ENCODE measurements at regions not wholly inside any gene's neighbourhood (a gene's known extent, or its start where the extent isn't known, plus 50 kb on each side); places are given as distances from the start of the nearest gene placed in this dataset.
A peak's percentile ranks its signal among the peaks of the same experiment; 100 is the strongest.

GRCh38 chr3:180335050-180335449 lies 266.9 kb upstream of the TTC14 start:
- DNase-seq, result peak in 22 of 51 donors; percentile 1 to 56 (median 18)

DNA sequence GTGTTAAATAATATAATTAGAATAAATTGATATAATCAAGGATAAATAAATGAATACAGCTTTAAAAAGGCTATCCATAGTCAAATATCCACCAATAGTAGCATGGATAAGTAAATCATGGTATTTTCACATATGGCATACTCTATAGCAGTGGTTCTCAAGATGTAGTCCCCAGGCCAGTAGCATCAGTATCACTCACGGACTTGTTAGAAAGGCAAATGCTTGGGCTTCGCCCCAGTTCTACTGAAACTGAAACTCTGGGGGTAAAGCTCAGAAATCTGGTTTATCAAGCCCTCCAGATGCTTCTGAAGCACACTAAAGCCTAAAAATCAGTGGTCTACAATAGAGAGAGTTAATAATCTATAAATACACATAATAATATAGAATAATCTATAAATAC lies 261.6 kb upstream of the TTC14 start:
- DNase-seq, result no peak

- DNase-seq, result no peak
Measured at GRCh38 chr3:180341516-180341915, 260.4 kb upstream of the TTC14 start.

- no peak for DNase-seq
Measured at GRCh38 chr3:180351601-180352000, 250.4 kb upstream of the TTC14 start.

GRCh38 chr3:180352261-180352660 lies 249.7 kb upstream of the TTC14 start:
- DNase-seq, result no peak

GRCh38 chr3:180354214-180354613 lies 247.7 kb upstream of the TTC14 start:
- no peak for DNase-seq

- no peak for DNase-seq
Measured at GRCh38 chr3:180358179-180358578, 243.8 kb upstream of the TTC14 start.

GRCh38 chr3:180359061-180359952 lies 242.7 kb upstream of the TTC14 start:
- no peak for DNase-seq

GRCh38 chr3:180359953-180360279 lies 242.0 kb upstream of the TTC14 start:
- DNase-seq, result no peak

DNA sequence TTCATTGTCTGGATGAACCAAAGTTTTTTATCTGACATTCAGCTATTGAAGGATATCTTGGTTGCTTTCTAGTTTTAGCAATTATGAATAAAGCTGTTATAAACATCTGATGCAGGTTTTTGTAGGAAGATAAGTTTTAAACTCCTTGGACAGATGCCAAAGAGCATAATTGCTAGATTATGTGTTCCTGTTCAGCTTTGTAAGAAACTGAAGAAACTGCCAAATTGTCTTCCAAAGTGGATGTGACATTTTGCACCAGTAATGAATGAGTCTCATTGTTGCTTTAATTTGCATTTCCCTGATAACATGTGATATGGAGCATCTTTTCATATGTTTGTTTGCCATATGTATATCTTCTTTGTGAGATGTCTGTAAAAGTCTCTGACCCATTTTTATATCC lies 239.9 kb upstream of the TTC14 start:
- DNase-seq, result no peak

DNA sequence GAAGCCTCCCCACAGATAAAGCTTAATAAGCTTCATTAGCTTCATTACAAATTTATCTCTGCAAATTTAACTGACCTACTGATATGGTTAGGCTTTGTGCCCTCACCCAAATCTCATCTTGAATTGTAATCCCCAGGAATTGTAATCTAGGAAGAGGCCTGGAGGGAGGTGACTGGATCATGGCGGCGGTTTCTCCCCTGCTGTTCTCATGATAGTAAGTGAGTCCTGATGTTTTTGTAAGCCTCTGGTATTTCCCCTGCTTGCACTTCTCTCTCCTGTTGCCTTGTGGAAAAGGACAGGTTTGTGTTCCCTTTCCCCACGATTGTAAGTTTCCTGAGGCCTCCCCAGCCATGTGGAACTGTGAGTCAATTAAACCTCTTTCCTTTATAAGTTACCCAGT lies 226.1 kb upstream of the TTC14 start:
- no peak for DNase-seq

GRCh38 chr3:180378496-180378895 lies 223.5 kb upstream of the TTC14 start:
- no peak for DNase-seq

DNA sequence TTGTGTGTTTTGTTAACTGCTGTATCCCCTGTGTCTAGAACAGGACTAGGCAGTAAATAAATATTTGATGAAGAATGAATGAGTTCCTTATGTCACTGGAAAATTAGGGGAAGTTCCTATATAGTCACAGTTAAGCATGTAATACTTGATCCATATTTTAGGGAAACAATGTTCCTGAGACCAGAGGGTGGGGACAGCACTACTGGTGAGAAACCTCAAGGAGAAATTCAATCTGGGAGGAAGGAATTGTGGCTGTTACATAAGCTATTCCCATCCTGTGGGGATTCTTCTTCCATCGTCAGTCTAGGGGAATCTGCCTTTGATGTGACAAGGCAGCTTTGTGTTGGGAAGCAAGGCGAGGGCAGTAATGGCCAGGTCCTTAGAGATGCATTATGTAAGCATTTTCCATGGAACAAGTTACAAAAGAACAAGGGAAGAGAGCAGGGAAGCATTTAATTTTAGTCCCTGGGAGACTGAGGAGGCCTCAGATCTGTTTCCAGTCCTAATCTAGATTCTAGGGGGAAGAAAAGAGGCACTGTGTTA lies 219.3 kb upstream of the TTC14 start:
- no peak for DNase-seq

GRCh38 chr3:180383332-180384020 lies 218.5 kb upstream of the TTC14 start:
- DNase-seq, result no peak

DNA sequence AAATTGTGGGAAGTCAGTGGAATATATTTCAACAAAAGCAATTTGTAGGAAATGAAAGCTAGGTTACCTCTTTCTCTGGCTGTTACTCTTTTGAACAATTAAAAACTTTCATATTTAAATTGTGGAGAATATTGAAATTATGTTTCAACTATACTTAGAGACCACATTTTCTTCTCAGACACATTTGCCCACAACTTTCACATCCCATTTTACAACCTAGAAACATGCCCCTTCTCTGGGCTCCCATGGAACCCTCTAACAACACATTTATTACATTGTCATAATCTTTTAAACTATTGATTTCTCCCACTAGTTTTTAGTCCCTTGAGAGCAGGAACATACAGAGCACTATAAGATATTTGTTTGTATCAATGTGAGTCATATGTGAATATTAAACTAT lies 211.7 kb upstream of the TTC14 start:
- DNase-seq, result no peak

DNA sequence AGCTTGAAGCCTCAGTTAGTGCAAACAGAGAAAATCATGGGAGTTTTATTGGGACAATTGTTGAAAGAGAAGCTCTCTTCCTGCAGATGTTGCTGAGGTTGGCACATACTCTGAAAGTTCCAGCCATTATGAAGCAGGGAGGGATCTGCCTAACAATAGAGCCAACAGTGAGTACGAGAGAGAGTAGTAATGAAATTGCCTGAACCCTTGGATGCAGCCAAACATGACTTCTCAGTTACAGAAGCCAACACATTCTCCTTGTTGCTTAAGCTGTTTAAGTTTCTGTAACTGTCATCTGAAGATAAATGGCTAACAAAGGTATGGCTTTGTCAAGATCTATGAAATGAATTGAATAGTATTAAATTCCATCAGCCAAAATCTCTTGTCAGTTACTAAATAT lies 211.0 kb upstream of the TTC14 start:
- DNase-seq, result no peak

- no peak for DNase-seq
Measured at GRCh38 chr3:180401226-180401625, 200.7 kb upstream of the TTC14 start.

GRCh38 chr3:180402471-180403073 lies 199.4 kb upstream of the TTC14 start:
- DNase-seq, result no peak

DNA sequence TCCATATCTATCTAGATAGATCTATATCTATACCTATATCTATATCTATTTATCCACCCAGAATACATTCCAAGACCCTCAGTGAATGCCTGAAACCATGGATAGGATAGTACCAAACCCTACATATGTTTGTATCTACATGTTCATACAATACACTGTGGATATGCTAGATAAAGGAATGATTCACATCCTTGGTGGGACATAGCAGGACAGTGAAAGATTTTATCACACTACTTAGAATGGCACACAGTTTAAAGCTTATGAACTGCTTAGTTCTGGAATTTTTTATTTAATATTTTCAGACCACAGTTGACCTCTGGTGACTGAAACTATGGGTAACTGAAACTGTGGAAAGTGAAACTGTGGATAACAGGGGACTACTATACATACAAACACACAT lies 198.8 kb upstream of the TTC14 start:
- no peak for DNase-seq

- DNase-seq, result no peak
Measured at GRCh38 chr3:180408654-180409053, 193.3 kb upstream of the TTC14 start.

DNA sequence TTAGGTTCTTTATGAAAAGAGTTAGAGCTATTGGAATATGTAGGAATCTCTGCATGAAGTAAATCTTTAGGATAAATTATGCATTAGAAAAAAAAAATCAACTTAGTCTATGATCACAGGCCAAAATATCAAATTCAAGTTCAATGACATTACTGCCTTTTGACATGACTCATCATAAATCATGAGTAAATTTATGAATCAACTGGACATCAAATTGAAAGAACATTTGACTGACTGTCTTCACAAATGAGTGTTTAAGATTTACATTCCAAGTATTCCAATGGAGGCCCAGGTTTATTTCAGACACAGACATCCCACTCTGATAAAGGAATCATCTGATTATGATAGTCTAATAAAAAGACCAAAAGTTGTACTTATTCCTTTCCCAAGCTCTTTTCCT lies 192.8 kb upstream of the TTC14 start:
- DNase-seq, result no peak

DNA sequence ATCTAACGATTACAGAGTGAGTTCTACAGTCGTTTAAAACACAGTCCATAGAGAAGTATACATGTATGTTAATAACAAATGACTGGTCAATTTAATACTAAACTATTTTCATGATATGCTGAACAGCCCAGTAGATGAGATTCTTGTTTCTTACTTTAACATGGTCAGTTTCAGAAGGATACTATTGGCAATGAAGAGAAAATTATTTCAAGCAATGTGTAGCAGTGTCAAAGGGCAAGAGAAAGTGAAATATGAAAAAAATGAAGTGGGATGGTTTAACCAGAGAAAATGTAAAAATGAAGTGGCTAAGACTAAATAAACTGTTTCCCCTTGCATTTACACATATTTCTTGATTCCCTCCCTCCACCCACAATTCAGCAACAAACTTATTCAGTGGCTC lies 192.1 kb upstream of the TTC14 start:
- DNase-seq, result no peak

DNA sequence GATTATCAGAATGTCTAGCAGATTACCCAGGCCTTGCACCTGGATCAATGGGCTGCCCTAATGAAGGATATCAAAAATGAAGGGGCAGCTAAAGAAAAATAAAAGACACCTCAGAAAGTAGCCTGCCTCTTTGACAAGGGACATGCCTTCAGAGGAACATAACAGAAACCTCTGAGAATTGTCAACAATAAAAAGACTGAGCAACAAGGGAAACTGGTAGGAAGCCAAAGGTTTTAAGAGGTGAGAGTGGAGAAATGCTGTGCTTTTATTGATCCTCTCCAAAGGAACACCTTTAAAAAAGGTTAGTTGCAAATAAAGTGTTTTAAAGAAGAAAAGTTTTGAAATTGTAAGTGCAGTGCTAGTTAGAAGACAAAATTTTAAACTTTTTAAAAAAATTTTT lies 187.8 kb upstream of the TTC14 start:
- no peak for DNase-seq

Data from hypothalamus (tissue), 51 donors.